Stimulated activated CD4-positive, alpha-beta T cell treated with anti-CD3 and anti-CD28 coated beads, Interleukin-2, amount 100 ng/mL, for 48 hours (primary cell): ENCODE measurements at regions not wholly inside any gene's neighbourhood (a gene's known extent, or its start where the extent isn't known, plus 50 kb on each side); places are given as distances from the start of the nearest gene placed in this dataset.

ENCODE experiments used
- DNase-seq, 2 donors: peaks; one replicate each; pipeline ENCODE4 v3.0.0-alpha.2; 2020

GRCh38 chr4:136829280-136829679, 703.0 kb downstream of the PCDH18 start:
- no peak for DNase-seq

GRCh38 chr4:136823020-136823419, 709.3 kb downstream of the PCDH18 start:
- no peak for DNase-seq

GRCh38 chr4:136818811-136819330, 713.4 kb downstream of the PCDH18 start:
- no peak for DNase-seq

GRCh38 chr4:136812100-136812880, 720.0 kb downstream of the PCDH18 start:
- no peak for DNase-seq

- no peak for DNase-seq
Measured at GRCh38 chr4:136811496-136812077, 720.7 kb downstream of the PCDH18 start.

- DNase-seq, result no peak
Measured at GRCh38 chr4:136810626-136811025, 721.7 kb downstream of the PCDH18 start.

GRCh38 chr4:136806844-136807243, 725.5 kb downstream of the PCDH18 start:
- no peak for DNase-seq

GRCh38 chr4:136805617-136806016, 726.7 kb downstream of the PCDH18 start:
- no peak for DNase-seq

- DNase-seq, result no peak
Measured at GRCh38 chr4:136803433-136803832, 728.9 kb downstream of the PCDH18 start.

- DNase-seq, result no peak
Measured at GRCh38 chr4:136800248-136800647, 732.0 kb downstream of the PCDH18 start.

GRCh38 chr4:136796953-136797352, 735.3 kb downstream of the PCDH18 start:
- DNase-seq, result no peak

GRCh38 chr4:136793848-136794247, 738.4 kb downstream of the PCDH18 start:
- DNase-seq, result no peak

GRCh38 chr4:136784326-136784725, 748.0 kb downstream of the PCDH18 start:
- no peak for DNase-seq

GRCh38 chr4:136769717-136770116, 762.6 kb downstream of the PCDH18 start:
- DNase-seq, result no peak

GRCh38 chr4:136768925-136769275, 763.4 kb downstream of the PCDH18 start:
- no peak for DNase-seq

- no peak for DNase-seq
Measured at GRCh38 chr4:136768213-136768924, 763.9 kb downstream of the PCDH18 start.

- DNase-seq, result no peak
Measured at GRCh38 chr4:136763919-136764318, 768.4 kb downstream of the PCDH18 start.

- DNase-seq, result no peak
Measured at GRCh38 chr4:136755531-136755916, 776.8 kb downstream of the PCDH18 start.

GRCh38 chr4:136754810-136755530, 777.3 kb downstream of the PCDH18 start:
- DNase-seq, result no peak

GRCh38 chr4:136751556-136751955, 780.7 kb downstream of the PCDH18 start:
- DNase-seq, result no peak

- DNase-seq, result no peak
Measured at GRCh38 chr4:136750897-136751296, 781.4 kb downstream of the PCDH18 start.

GRCh38 chr4:136749989-136750388, 782.3 kb downstream of the PCDH18 start:
- no peak for DNase-seq

GRCh38 chr4:136748773-136749172, 783.5 kb downstream of the PCDH18 start:
- no peak for DNase-seq
